ENCODE measurements at regions not wholly inside any gene's neighbourhood (a gene's known extent, or its start where the extent isn't known, plus 50 kb on each side); places are given as distances from the start of the nearest gene placed in this dataset.

- TF ChIP-seq TAF1 (IDR thresholded peaks at IDR 0.05; ENCODE audit: low read depth, low read length) (no peak), POLR2AphosphoS5 (IDR thresholded peaks at IDR 0.05; ENCODE audit: low read depth, low read length) (no peak), POLR2A (IDR thresholded peaks at IDR 0.05; ENCODE audit: low read depth, low read length) (no peak), SPI1 (IDR thresholded peaks at IDR 0.05; ENCODE audit: low read depth, low read length) (no peak)
Observed at GRCh38 chr4:63817196-63817865, 591.9 kb downstream of the TECRL start.
